D721Med (cell line): ENCODE measurements at regions not wholly inside any gene's neighbourhood (a gene's known extent, or its start where the extent isn't known, plus 50 kb on each side); places are given as distances from the start of the nearest gene placed in this dataset.

Experiments used
- DNase-seq: peaks from one replicate; pipeline ENCODE4 v3.0.0; 2011; ENCODE audit warnings: low spot score; ENCODE audit not compliant: insufficient read length
- FAIRE-seq: peaks from 2 replicates; lab custom pipeline; 2011; peaks lifted over from hg19 to GRCh38; lab: Jason Lieb, UNC
- TF ChIP-seq, protein P1 (sequence below): IDR thresholded peaks from 2 replicates; pipeline ENCODE4 v1.5.1; 2012; ENCODE audit warnings: mild to moderate bottlenecking, control low read depth; ENCODE audit not compliant: insufficient read depth; ENCODE audit errors: missing control alignments

- no peak for FAIRE-seq
- TF ChIP-seq, protein P1, sequence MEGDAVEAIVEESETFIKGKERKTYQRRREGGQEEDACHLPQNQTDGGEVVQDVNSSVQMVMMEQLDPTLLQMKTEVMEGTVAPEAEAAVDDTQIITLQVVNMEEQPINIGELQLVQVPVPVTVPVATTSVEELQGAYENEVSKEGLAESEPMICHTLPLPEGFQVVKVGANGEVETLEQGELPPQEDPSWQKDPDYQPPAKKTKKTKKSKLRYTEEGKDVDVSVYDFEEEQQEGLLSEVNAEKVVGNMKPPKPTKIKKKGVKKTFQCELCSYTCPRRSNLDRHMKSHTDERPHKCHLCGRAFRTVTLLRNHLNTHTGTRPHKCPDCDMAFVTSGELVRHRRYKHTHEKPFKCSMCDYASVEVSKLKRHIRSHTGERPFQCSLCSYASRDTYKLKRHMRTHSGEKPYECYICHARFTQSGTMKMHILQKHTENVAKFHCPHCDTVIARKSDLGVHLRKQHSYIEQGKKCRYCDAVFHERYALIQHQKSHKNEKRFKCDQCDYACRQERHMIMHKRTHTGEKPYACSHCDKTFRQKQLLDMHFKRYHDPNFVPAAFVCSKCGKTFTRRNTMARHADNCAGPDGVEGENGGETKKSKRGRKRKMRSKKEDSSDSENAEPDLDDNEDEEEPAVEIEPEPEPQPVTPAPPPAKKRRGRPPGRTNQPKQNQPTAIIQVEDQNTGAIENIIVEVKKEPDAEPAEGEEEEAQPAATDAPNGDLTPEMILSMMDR, result no peak
- no peak for DNase-seq
These were observed 278.7 kb downstream of the RCHY1 start for GRCh38 chr4:75235359-75235951.

DNA sequence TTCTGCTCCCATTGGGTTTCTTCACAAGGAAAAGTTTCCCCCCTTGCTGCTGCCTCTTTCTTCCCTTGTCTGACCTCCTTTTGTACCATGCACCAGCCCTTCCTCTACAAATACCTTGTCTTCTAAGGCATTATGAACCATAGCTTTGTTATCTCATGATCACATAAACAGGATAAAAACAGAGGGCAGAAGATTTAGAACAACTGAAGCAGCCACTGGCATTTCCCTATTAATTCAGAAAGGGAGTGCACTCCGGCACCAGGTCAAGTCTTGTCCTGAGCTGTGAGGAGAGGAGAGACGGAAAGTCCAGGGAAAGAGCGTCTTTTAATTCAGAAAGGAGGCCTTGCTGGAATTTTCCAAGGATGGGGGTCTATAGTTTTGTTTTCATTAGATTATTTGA lies 281.7 kb downstream of the RCHY1 start:
- TF ChIP-seq, protein P1, result no peak
- no peak for DNase-seq
- FAIRE-seq, result no peak

- TF ChIP-seq, protein P1, result no peak
- DNase-seq (no peak), FAIRE-seq (no peak)
These were observed 284.2 kb downstream of the RCHY1 start for GRCh38 chr4:75229806-75230570.

- DNase-seq, result no peak
- no peak for FAIRE-seq
- TF ChIP-seq, protein P1, result no peak
These were observed 280.6 kb downstream of the PARM1 start for GRCh38 chr4:75213480-75213879.

GRCh38 chr4:75211422-75211821 lies 278.5 kb downstream of the PARM1 start:
- FAIRE-seq, result no peak
- TF ChIP-seq, protein P1, result no peak

GRCh38 chr4:75207902-75208301 lies 275.0 kb downstream of the PARM1 start:
- FAIRE-seq (no peak), DNase-seq (no peak)
- TF ChIP-seq, protein P1, result no peak

More at GRCh38 chr4:75211422-75211821, 278.5 kb downstream of the PARM1 start:
- DNase-seq, result no peak

DNA sequence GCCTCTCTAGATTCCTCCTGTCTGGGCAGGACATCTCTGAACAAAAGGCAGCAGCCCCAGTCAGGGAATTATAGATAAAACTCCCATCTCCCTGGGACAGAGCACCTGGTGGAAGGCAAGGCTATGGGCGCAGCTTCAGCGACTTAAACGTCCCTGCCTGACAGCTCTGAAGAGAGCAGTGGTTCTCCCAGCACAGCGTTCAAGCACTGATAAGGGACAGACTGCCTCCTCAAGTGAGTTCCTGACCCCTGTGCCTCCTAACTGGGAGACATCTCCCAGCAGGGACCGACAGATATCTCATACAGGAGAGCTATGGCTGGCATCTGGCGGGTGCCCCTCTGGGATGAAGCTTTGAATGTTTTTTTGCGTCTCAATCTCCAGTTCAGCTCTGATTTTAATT lies 262.2 kb downstream of the PARM1 start:
- TF ChIP-seq, protein P1, result no peak
- DNase-seq (no peak), FAIRE-seq (no peak)
